HCT116 (cell line): ENCODE measurements at regions not wholly inside any gene's neighbourhood (a gene's known extent, or its start where the extent isn't known, plus 50 kb on each side); places are given as distances from the start of the nearest gene placed in this dataset.

ENCODE experiments used
- ATAC-seq: fragments of 200-7000 bp; cut with Tn5 transposase; 2 replicates; pipeline ENCODE4 v1.9.1; 2020; ENCODE audit warnings: mild to moderate bottlenecking, moderate library complexity
- BruUV-seq: library from RNA; stranded (reverse); fragments of 400-500 nt; replicated peaks from 2 replicates; lab custom pipeline; 2021; lab: Mats Ljungman, UMichigan
- CTCF ChIA-PET: fragments of 300-600 bp; sonication (Branson Sonifier 250); formaldehyde crosslinking; loops from one replicate; lab custom pipeline; 2021; ENCODE audit warnings: antibody characterized with exemption; lab: Charles Lee
- POLR2A ChIA-PET: fragments of 300-600, 350-600 bp; sonication (Branson Sonifier 250); formaldehyde crosslinking; loops from one replicate; lab custom pipeline; 2021; ENCODE audit warnings: antibody characterized with exemption; lab: Charles Lee
- RAD21 ChIA-PET, 2 experiments: fragments of 300-600 bp; sonication (Branson Sonifier 250); formaldehyde crosslinking; loops; one replicate each; lab custom pipeline; 2023; ENCODE audit warnings: low total read pairs in 2 of 2; ENCODE audit not compliant: uncharacterized antibody in 2 of 2, unreplicated experiment in 2 of 2, low non-redundant PET in 1 of 2; lab: Charles Lee
- DNase-seq: peaks from one replicate; pipeline ENCODE4 v3.0.0-alpha.2; 2010; ENCODE audit warnings: low read depth, low spot score
- H2AFZ ChIP-seq: fragments of 200-600 bp; shearing (Covaris generic), sonication (generic); 2 replicates; pipeline ENCODE4 v1.6.1; 2017; ENCODE audit warnings: low read depth, mixed run types, mixed read lengths, antibody characterized with exemption, low read length; ENCODE audit not compliant: poor library complexity, severe bottlenecking
- H3K27ac ChIP-seq: 2 replicates; pipeline ENCODE4 v1.5.1; 2012; ENCODE audit warnings: low read depth, low read length
- H3K27me3 ChIP-seq: fragments of 200-600 bp; sonication (generic); 2 replicates; pipeline ENCODE4 v1.6.1; 2016; ENCODE audit warnings: mixed run types, low read length, mixed read lengths; ENCODE audit not compliant: insufficient read depth
- H3K36me3 ChIP-seq, 2 experiments: fragments of 200-500 bp in 1 of 2; fragments of 200-600 bp in 1 of 2; sonication (Bioruptor generic) in 1 of 2; sonication (generic) in 1 of 2; 2 replicates each; pipeline versions ENCODE4 v1.5.1 to v1.6.1; 2014 to 2016; ENCODE audit warnings: low read length in 2 of 2, inconsistent platforms in 1 of 2, mixed read lengths in 1 of 2, mixed run types in 1 of 2; ENCODE audit not compliant: insufficient read depth in 2 of 2, control insufficient read depth in 1 of 2
- H3K4me1 ChIP-seq, 2 experiments: fragments of 200-600 bp in 1 of 2; sonication (generic) in 1 of 2; 2 replicates each; pipeline versions ENCODE4 v1.5.1 to v1.6.1; 2012 to 2017; ENCODE audit warnings: low read length in 2 of 2, inconsistent platforms in 1 of 2, mild to moderate bottlenecking in 1 of 2, mixed read lengths in 1 of 2, mixed run types in 1 of 2, moderate library complexity in 1 of 2; ENCODE audit not compliant: insufficient read depth in 2 of 2, control insufficient read depth in 1 of 2
- H3K4me2 ChIP-seq: fragments of 200-600 bp; sonication (generic); 2 replicates; pipeline ENCODE4 v1.6.1; 2017; ENCODE audit warnings: mixed run types, low read length, mixed read lengths
- H3K4me3 ChIP-seq, 2 experiments: fragments of 200-600 bp in 1 of 2; sonication (generic) in 1 of 2; replicated peaks in 1 of 2; 2 replicates each; pipeline ENCODE4 v1.5.1; 2011 to 2016; ENCODE audit warnings: low read length in 2 of 2, control low read depth in 1 of 2, low read depth in 1 of 2, mild to moderate bottlenecking in 1 of 2, mixed read lengths in 1 of 2, mixed run types in 1 of 2
- H3K79me2 ChIP-seq: fragments of 200-600 bp; sonication (generic); 2 replicates; pipeline ENCODE4 v1.6.1; 2017; ENCODE audit warnings: mild to moderate bottlenecking, mixed run types, low read length, moderate library complexity, mixed read lengths; ENCODE audit not compliant: insufficient read depth
- H3K9ac ChIP-seq: fragments of 200-600 bp; sonication (generic); 2 replicates; pipeline ENCODE4 v1.6.1; 2016; ENCODE audit warnings: low read length, mixed read lengths
- H3K9me2 ChIP-seq: fragments of 200-600 bp; sonication (generic), shearing (Covaris generic); 2 replicates; pipeline ENCODE4 v1.6.1; 2017; ENCODE audit warnings: mixed run types, mild to moderate bottlenecking, moderate library complexity; ENCODE audit not compliant: insufficient read depth
- H3K9me3 ChIP-seq, 2 experiments: fragments of 200-500 bp in 1 of 2; fragments of 200-600 bp in 1 of 2; sonication (Bioruptor generic) in 1 of 2; sonication (generic) in 1 of 2; 2 replicates each; pipeline ENCODE4 v1.6.1; 2014 to 2017; ENCODE audit warnings: low read length in 2 of 2, mixed read lengths in 2 of 2, inconsistent platforms in 1 of 2, low read depth in 1 of 2, mild to moderate bottlenecking in 1 of 2, mixed run types in 1 of 2, moderate library complexity in 1 of 2; ENCODE audit not compliant: control insufficient read depth in 1 of 2, insufficient read depth in 1 of 2
- H4K20me1 ChIP-seq: fragments of 200-600 bp; sonication (generic), shearing (Covaris generic); 2 replicates; pipeline ENCODE4 v1.6.1; 2017; ENCODE audit warnings: mixed run types, mild to moderate bottlenecking, moderate library complexity; ENCODE audit not compliant: insufficient read depth
- ELF1 ChIP-seq: IDR thresholded peaks from 2 replicates; pipeline ENCODE4 v1.6.1; 2012; ENCODE audit warnings: low read depth, borderline replicate concordance
- MAX ChIP-seq: IDR thresholded peaks from 2 replicates; pipeline ENCODE4 v1.6.1; 2012
- REST ChIP-seq: IDR thresholded peaks from 2 replicates; pipeline ENCODE4 v1.6.1; 2012; ENCODE audit warnings: low read depth
- YY1 ChIP-seq: IDR thresholded peaks from 2 replicates; pipeline ENCODE4 v1.6.1; 2011; ENCODE audit warnings: low read length, low read depth, moderate library complexity, mild to moderate bottlenecking; ENCODE audit not compliant: insufficient replicate concordance; ENCODE audit errors: extremely low read depth
- intact Hi-C: fragments of 100-400 bp; cut with micrococcal nuclease; formaldehyde crosslinking; loops from 2 replicates; pipeline ENCODE4 v1.10.0; 2022

- CTCF ChIA-PET, result no interaction called here
- BruUV-seq, result no TSS peak
These were observed 622.6 kb downstream of the LRFN5 start for GRCh38 chr14:42229294-42229693.

More at GRCh38 chr14:42229294-42229693, 622.6 kb downstream of the LRFN5 start:
- no peak overlapping the region for H3K4me2 ChIP-seq
- ATAC-seq, result no peak
- no peaks in the 10 kb centered on the region for H3K9me3 ChIP-seq
- no peak overlapping the region for H3K9ac ChIP-seq
- ChIA-PET RAD21 (no interaction called here), POLR2A (no interaction called here)
- H3K27ac ChIP-seq, result no peak overlapping the region
- H3K4me3 ChIP-seq, result no peak overlapping the region
- H3K79me2 ChIP-seq, result no peaks in the 10 kb centered on the region
- no peaks in the 10 kb centered on the region for H3K9me2 ChIP-seq
- TF ChIP-seq REST, result no peak
- no peak for TF ChIP-seq MAX
- TF ChIP-seq ELF1, result no peak
- TF ChIP-seq YY1, result no peak
- no peaks in the 10 kb centered on the region for H3K27me3 ChIP-seq
- intact Hi-C loops, result no loop called here
- H4K20me1 ChIP-seq, result no peaks in the 10 kb centered on the region
- H3K4me1 ChIP-seq, result no peaks in the 10 kb centered on the region
- DNase-seq, result no peak
- H3K36me3 ChIP-seq, result no peaks in the 10 kb centered on the region
- H2AFZ ChIP-seq, result no peak overlapping the region
